CD4-positive, alpha-beta T cell (primary cell): ENCODE measurements at regions not wholly inside any gene's neighbourhood (a gene's known extent, or its start where the extent isn't known, plus 50 kb on each side); places are given as distances from the start of the nearest gene placed in this dataset.

ENCODE experiments used
- ATAC-seq: fragments of 200-7000 bp; cut with Tn5 transposase; one replicate; pipeline ENCODE4 v1.10.0; 2022; ENCODE audit warnings: mild to moderate bottlenecking; ENCODE audit not compliant: poor library complexity
- CTCF ChIA-PET: fragments of 350-600 bp; sonication (Branson Sonifier 250); formaldehyde crosslinking; loops from one replicate; lab custom pipeline; 2021; ENCODE audit warnings: antibody characterized with exemption, inconsistent platforms; lab: Charles Lee
- POLR2A ChIA-PET: fragments of 350-600 bp; sonication (Branson Sonifier 250); formaldehyde crosslinking; loops from one replicate; lab custom pipeline; 2021; ENCODE audit warnings: antibody characterized with exemption, inconsistent platforms; lab: Charles Lee
- DNase-seq, 14 experiments: peaks; one replicate each; pipeline ENCODE4 v3.0.0-alpha.2; 2013 to 2020; ENCODE audit warnings: mixed read lengths in 2 of 14
- H3K27ac ChIP-seq, 2 donors: one replicate each; pipeline versions ENCODE4 v1.5.1 to v1.7.0; 2013; ENCODE audit warnings: low read length in 2 of 2, low read depth in 1 of 2, mild to moderate bottlenecking in 1 of 2
- H3K27me3 ChIP-seq, 2 experiments: 1 replicate in 1 of 2; 2 replicates in 1 of 2; pipeline versions ENCODE4 v1.6.1 to v1.7.0; 2013; ENCODE audit warnings: low read length in 2 of 2, control low read depth in 1 of 2, mild to moderate bottlenecking in 1 of 2, moderate library complexity in 1 of 2; ENCODE audit not compliant: insufficient read depth in 2 of 2, control insufficient read depth in 1 of 2
- H3K36me3 ChIP-seq: one replicate; pipeline ENCODE4 v1.6.1; 2013; ENCODE audit warnings: low read length, control low read depth; ENCODE audit not compliant: insufficient read depth
- H3K4me1 ChIP-seq: one replicate; pipeline ENCODE4 v1.6.1; 2013; ENCODE audit warnings: low read length, control low read depth; ENCODE audit not compliant: insufficient read depth
- H3K4me3 ChIP-seq: one replicate; pipeline ENCODE4 v1.5.1; 2013; ENCODE audit warnings: mild to moderate bottlenecking, low read length, moderate library complexity
- H3K9me3 ChIP-seq, 2 experiments: 1 replicate in 1 of 2; 2 replicates in 1 of 2; pipeline versions ENCODE4 v1.6.1 to v1.7.0; 2013; ENCODE audit warnings: low read length in 2 of 2, mild to moderate bottlenecking in 2 of 2, control low read depth in 1 of 2, moderate library complexity in 1 of 2; ENCODE audit not compliant: control insufficient read depth in 1 of 2, insufficient read depth in 1 of 2
- H3K27ac Mint-ChIP-seq: one replicate; pipeline ENCODE4 v1.8.0; 2020; ENCODE audit warnings: mixed read lengths
- H3K27me3 Mint-ChIP-seq: one replicate; pipeline ENCODE4 v1.8.0; 2021; ENCODE audit warnings: mixed read lengths
- H3K36me3 Mint-ChIP-seq: one replicate; pipeline ENCODE4 v1.8.0; 2021; ENCODE audit warnings: low read depth, mixed read lengths
- H3K4me1 Mint-ChIP-seq: one replicate; pipeline ENCODE4 v1.8.0; 2021; ENCODE audit warnings: low read depth, mixed read lengths
- H3K4me3 Mint-ChIP-seq: one replicate; pipeline ENCODE4 v1.8.0; 2020; ENCODE audit warnings: mild to moderate bottlenecking, mixed read lengths
- H3K9me3 Mint-ChIP-seq: one replicate; pipeline ENCODE4 v1.8.0; 2020; ENCODE audit warnings: mixed read lengths
- CTCF ChIP-seq: fragments of 200-600 bp; IDR thresholded peaks from one replicate; pipeline ENCODE4 v1.8.0; 2022; ENCODE audit warnings: antibody characterized with exemption, mild to moderate bottlenecking
- intact Hi-C, 2 experiments: fragments of 100-400 bp; cut with DNase I in 1 of 2; cut with micrococcal nuclease in 1 of 2; formaldehyde crosslinking; loops; one replicate each; pipeline versions ENCODE4 v1.15.1 to v1.9.0; 2023 to 2025; cut with DNase I, micrococcal nuclease

DNA sequence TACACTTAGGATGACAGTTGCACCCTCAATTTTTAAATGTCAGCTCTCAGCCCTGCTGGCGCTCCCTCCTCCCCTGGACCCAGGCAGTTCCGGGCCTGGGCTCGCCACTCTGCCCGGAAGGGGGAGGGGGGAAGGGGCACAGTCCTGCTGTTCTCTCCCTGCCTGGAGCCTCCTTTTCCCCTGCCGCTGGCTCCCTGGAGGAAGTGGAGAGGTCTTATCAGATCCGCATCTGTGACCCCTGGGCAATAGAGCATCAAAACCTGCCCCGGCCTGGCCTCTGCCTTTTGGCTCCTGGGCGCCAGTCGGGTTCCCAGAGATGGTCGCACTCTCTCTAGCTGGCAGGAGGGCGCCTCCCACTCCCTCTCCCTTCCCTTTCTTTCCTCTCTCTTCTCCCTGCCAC, 149.3 kb downstream of the IRF8 start:
- no peak overlapping the region for H3K4me3 Mint-ChIP-seq
- peaks cover 21% of the 10 kb centered on the region for H3K4me1 Mint-ChIP-seq
- Histone ChIP-seq H3K27ac (no peak overlapping the region), H3K27me3 (peaks cover 8 to 17% of the 10 kb centered on the region in 2 experiments), H3K9me3 (peaks cover 0 to 7% of the 10 kb centered on the region in 2 experiments), H3K36me3 (no peaks in the 10 kb centered on the region), H3K4me3 (no peak overlapping the region), H3K4me1 (peaks cover 22% of the 10 kb centered on the region)
- CTCF ChIA-PET, result no interaction called here
- intact Hi-C loops, result no loop called here
- no peak for DNase-seq
- H3K27ac Mint-ChIP-seq, result no peak overlapping the region
- H3K9me3 Mint-ChIP-seq, result no peaks in the 10 kb centered on the region
- peaks cover 64% of the 10 kb centered on the region for H3K27me3 Mint-ChIP-seq
- ATAC-seq, result no peak
- POLR2A ChIA-PET, result no interaction called here
- no peak for TF ChIP-seq CTCF
- no peaks in the 10 kb centered on the region for H3K36me3 Mint-ChIP-seq

DNA sequence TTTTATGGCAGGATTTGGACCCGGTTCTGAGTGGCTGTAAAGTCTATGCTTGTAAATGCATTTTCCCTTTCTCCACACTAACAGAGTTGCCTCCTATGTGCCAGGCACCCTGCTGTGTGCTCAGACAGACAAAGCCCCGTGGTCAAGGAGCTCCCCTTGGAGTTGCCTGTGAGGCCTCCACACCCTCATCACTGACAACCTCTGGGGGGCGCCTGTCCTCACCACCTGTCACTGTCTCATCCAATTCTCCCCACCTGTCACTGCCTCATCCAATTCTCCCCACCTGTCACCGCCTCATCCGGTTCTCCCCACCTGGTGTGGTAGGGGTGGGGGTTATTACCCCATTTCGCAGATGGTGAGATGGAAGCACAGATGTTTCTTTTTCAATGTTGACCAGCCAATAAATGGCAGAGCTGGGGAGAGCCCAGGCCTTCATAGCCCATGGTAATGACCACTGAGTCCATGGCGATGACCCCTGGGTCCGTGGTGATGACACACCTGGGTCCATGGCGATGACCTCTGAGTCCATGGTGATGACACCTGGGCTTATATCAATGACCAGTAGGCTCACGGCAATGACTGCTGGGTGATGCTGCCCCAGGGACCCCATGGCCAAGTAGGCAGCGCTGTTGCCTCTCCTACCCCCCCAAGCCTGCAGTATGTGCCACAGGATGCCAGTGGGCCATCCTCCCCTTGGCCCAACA, 150.1 kb downstream of the IRF8 start:
- H3K4me3 Mint-ChIP-seq, result no peak overlapping the region
- peaks cover 61% of the 10 kb centered on the region for H3K27me3 Mint-ChIP-seq
- no peak for TF ChIP-seq CTCF
- peaks cover 21% of the 10 kb centered on the region for H3K4me1 Mint-ChIP-seq
- Histone ChIP-seq H3K4me1 (peaks cover 22% of the 10 kb centered on the region), H3K9me3 (peaks cover 0 to 7% of the 10 kb centered on the region in 2 experiments), H3K4me3 (no peak overlapping the region), H3K36me3 (no peaks in the 10 kb centered on the region), H3K27me3 (peaks cover 8 to 17% of the 10 kb centered on the region in 2 experiments), H3K27ac (no peak overlapping the region)
- no peaks in the 10 kb centered on the region for H3K36me3 Mint-ChIP-seq
- ChIA-PET CTCF (no interaction called here), POLR2A (no interaction called here)
- H3K27ac Mint-ChIP-seq, result no peak overlapping the region
- DNase-seq (no peak), ATAC-seq (no peak)
- intact Hi-C loops, result no loop called here
- no peaks in the 10 kb centered on the region for H3K9me3 Mint-ChIP-seq

DNA sequence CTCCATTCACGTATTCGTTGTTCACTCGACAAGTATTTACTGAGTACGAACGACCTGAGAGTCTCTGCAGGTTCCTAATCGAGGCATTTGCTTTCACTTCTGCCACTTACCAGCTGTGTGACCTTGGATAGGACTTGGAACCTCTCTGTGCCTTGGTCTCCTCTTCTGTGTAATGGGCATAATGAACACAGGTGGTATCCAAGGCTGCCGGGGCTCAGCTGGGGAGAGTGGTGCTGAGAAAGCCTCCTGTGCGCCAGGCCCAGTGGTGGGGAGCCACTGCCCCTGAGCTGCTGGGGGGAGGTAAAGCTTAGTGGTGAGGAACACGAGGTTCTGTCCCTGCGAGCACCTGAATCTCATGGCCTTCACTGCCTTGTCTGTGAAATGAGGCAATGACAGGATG, 150.7 kb downstream of the IRF8 start:
- ATAC-seq, result no peak

More for the DNA sequence above, 150.7 kb downstream of the IRF8 start:
- Mint-ChIP-seq H3K4me1 (peaks cover 17% of the 10 kb centered on the region), H3K9me3 (no peaks in the 10 kb centered on the region), H3K27me3 (peaks cover 59% of the 10 kb centered on the region), H3K4me3 (no peak overlapping the region), H3K36me3 (no peaks in the 10 kb centered on the region), H3K27ac (no peak overlapping the region)
- no peak for DNase-seq
- H3K27ac ChIP-seq, result no peak overlapping the region
- H3K4me3 ChIP-seq, result no peak overlapping the region
- H3K36me3 ChIP-seq, result no peaks in the 10 kb centered on the region
- intact Hi-C loops, result no loop called here
- no peak for TF ChIP-seq CTCF
- H3K4me1 ChIP-seq, result peaks cover 15% of the 10 kb centered on the region
- CTCF ChIA-PET, result no interaction called here
- H3K9me3 ChIP-seq, result peaks cover 0 to 7% of the 10 kb centered on the region in 2 experiments
- POLR2A ChIA-PET, result no interaction called here
- H3K27me3 ChIP-seq, result peaks cover 8 to 15% of the 10 kb centered on the region in 2 experiments
